Calu3 (cell line): ENCODE measurements at regions not wholly inside any gene's neighbourhood (a gene's known extent, or its start where the extent isn't known, plus 50 kb on each side); places are given as distances from the start of the nearest gene placed in this dataset.

ENCODE experiments used
- BruUV-seq: library from RNA; stranded (reverse); fragments of 400-500 nt; replicated peaks from 2 replicates; lab custom pipeline; 2021; lab: Mats Ljungman, UMichigan
- CTCF ChIA-PET: fragments of 300-600 bp; sonication (Branson Sonifier 250); formaldehyde crosslinking; loops from one replicate; lab custom pipeline; 2022; ENCODE audit warnings: antibody characterized with exemption; lab: Charles Lee
- DNase-seq: peaks from one replicate; pipeline ENCODE4 v3.0.0; 2022
- H3K27ac Mint-ChIP-seq: one replicate; pipeline ENCODE4 v1.8.0; 2022; ENCODE audit warnings: mixed read lengths; ENCODE audit not compliant: unreplicated experiment
- H3K27me3 Mint-ChIP-seq: one replicate; pipeline ENCODE4 v1.8.0; 2022; ENCODE audit warnings: mixed read lengths; ENCODE audit not compliant: unreplicated experiment
- H3K36me3 Mint-ChIP-seq: one replicate; pipeline ENCODE4 v1.8.0; 2022; ENCODE audit warnings: mild to moderate bottlenecking, moderate library complexity, mixed read lengths; ENCODE audit not compliant: insufficient read depth, unreplicated experiment
- H3K4me1 Mint-ChIP-seq: one replicate; pipeline ENCODE4 v1.8.0; 2022; ENCODE audit warnings: mild to moderate bottlenecking, low read depth, mixed read lengths; ENCODE audit not compliant: unreplicated experiment
- H3K4me3 Mint-ChIP-seq: one replicate; pipeline ENCODE4 v1.8.0; 2022; ENCODE audit warnings: mild to moderate bottlenecking, low read depth, moderate library complexity, mixed read lengths; ENCODE audit not compliant: unreplicated experiment
- H3K9me3 Mint-ChIP-seq: one replicate; pipeline ENCODE4 v1.8.0; 2022; ENCODE audit warnings: low read depth, mixed read lengths; ENCODE audit not compliant: unreplicated experiment
- CTCF ChIP-seq: fragments of 200-600 bp; IDR thresholded peaks from one replicate; pipeline ENCODE4 v1.8.0; 2022; ENCODE audit warnings: antibody characterized with exemption; ENCODE audit not compliant: unreplicated experiment
- intact Hi-C: fragments of 100-400 bp; cut with micrococcal nuclease; formaldehyde crosslinking; loops from one replicate; pipeline ENCODE4 v1.10.0; 2022; ENCODE audit not compliant: unreplicated experiment

GRCh38 chrX:12011075-12011474, 127.2 kb upstream of the FRMPD4 start:
- BruUV-seq = no TSS peak
- no peaks in the 10 kb centered on the region for H3K27me3 Mint-ChIP-seq
- no peak overlapping the region for H3K27ac Mint-ChIP-seq
- no peaks in the 10 kb centered on the region for H3K9me3 Mint-ChIP-seq
- intact Hi-C loops = no loop called here
- H3K4me1 Mint-ChIP-seq = peaks cover 65% of the 10 kb centered on the region
- DNase-seq = no peak
- H3K36me3 Mint-ChIP-seq = peaks cover 5% of the 10 kb centered on the region
- no peak overlapping the region for H3K4me3 Mint-ChIP-seq
- CTCF ChIA-PET = no interaction called here
- TF ChIP-seq CTCF = no peak

DNA sequence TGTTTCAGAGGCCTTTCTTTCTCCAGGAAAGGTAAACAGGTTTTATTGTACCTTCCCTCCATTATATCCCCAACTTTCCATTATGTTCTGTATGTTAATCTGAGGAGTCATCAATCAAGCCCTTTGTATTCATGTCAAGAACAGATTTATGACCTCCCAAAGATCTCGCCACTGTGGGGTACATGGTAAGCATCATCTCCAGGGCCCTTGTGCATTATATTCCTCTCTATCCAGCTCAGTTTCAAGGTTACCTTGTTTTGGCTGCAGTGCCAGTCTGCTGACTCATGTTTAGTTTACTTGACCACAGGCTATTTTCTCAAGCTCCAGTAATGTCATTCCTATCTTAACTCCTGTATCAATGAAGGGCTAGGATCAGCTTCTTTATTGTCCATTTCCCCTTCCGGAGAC, 125.1 kb upstream of the FRMPD4 start:
- Mint-ChIP-seq H3K36me3 (peaks cover 5% of the 10 kb centered on the region), H3K4me1 (peaks cover 64% of the 10 kb centered on the region), H3K27ac (peak overlapping the region; percentile 70), H3K4me3 (no peak overlapping the region), H3K27me3 (no peaks in the 10 kb centered on the region), H3K9me3 (no peaks in the 10 kb centered on the region)
- no peak for TF ChIP-seq CTCF
- no TSS peak for BruUV-seq
- intact Hi-C loops = no loop called here
- no peak for DNase-seq
- CTCF ChIA-PET = interaction anchor here (0.7 kb wide), 1 partner anchor 47 kb away, joined by 3 read pairs; no protein-coding TSS in a partner anchor

DNA sequence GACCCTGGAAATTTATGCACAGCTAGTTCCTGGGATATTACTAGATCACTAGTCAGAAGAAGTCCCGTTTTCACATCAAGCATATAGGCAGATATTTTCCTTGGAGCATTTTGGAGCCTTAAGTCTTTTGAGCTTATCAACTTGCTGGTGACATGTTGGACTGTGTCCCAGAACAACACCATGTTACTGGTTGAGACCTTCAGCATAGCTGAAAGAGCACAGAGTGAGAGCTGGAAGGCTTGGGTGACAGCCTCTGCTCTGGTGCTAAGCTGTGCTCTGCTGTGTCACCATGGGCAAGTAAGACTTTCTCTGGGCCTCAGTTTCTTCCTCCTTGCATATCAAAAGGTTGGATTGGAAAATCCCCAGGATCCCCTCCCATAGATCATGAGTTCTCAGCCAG, 116.6 kb upstream of the FRMPD4 start:
- peaks cover 6% of the 10 kb centered on the region for H3K4me1 Mint-ChIP-seq
- DNase-seq = no peak
- BruUV-seq = no TSS peak
- H3K9me3 Mint-ChIP-seq = no peaks in the 10 kb centered on the region
- no peaks in the 10 kb centered on the region for H3K27me3 Mint-ChIP-seq
- no peak overlapping the region for H3K27ac Mint-ChIP-seq
- CTCF ChIA-PET = no interaction called here
- no peaks in the 10 kb centered on the region for H3K36me3 Mint-ChIP-seq
- no peak overlapping the region for H3K4me3 Mint-ChIP-seq
- intact Hi-C loops = no loop called here
- no peak for TF ChIP-seq CTCF

DNA sequence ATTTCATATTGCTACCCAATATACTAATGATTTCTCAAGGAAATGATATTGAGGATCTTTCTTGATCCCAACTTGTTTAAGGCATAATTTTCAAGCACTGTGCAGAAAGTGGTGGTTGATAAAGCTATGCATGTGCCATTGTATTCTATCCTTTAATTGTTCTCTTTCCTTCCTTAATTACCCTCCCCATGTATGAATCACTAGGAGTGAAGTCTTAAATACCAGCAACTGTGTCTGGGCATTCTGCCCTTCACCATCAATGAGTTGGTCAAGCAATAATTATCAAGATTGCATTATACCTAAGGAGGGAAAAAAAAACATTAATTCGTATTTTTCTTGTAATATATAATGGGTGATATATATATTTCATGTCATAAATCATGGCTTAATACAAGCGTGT, 111.8 kb upstream of the FRMPD4 start:
- CTCF ChIA-PET = no interaction called here
- no TSS peak for BruUV-seq
- H3K27ac Mint-ChIP-seq = no peak overlapping the region

More for the DNA sequence above, 111.8 kb upstream of the FRMPD4 start:
- TF ChIP-seq CTCF = no peak
- Mint-ChIP-seq H3K27me3 (no peaks in the 10 kb centered on the region), H3K4me1 (no peaks in the 10 kb centered on the region), H3K36me3 (no peaks in the 10 kb centered on the region), H3K4me3 (no peak overlapping the region), H3K9me3 (no peaks in the 10 kb centered on the region)
- no peak for DNase-seq
- intact Hi-C loops = no loop called here
